NB4 (cell line): ENCODE measurements at regions not wholly inside any gene's neighbourhood (a gene's known extent, or its start where the extent isn't known, plus 50 kb on each side); places are given as distances from the start of the nearest gene placed in this dataset.

Experiments
- MAX ChIP-seq: IDR thresholded peaks from 2 replicates; pipeline ENCODE4 v1.6.1; 2011; ENCODE audit warnings: low read depth, low read length
- POLR2A ChIP-seq: IDR thresholded peaks from 2 replicates; pipeline ENCODE4 v1.6.1; 2011; ENCODE audit warnings: mild to moderate bottlenecking; ENCODE audit not compliant: insufficient read length; ENCODE audit errors: extremely low read depth
- TF ChIP-seq, protein P1 (sequence below): IDR thresholded peaks from one replicate; pipeline ENCODE4 v1.5.1; 2012; ENCODE audit warnings: low read depth, low read length

- TF ChIP-seq MAX (no peak), POLR2A (no peak)
- TF ChIP-seq, protein P1, sequence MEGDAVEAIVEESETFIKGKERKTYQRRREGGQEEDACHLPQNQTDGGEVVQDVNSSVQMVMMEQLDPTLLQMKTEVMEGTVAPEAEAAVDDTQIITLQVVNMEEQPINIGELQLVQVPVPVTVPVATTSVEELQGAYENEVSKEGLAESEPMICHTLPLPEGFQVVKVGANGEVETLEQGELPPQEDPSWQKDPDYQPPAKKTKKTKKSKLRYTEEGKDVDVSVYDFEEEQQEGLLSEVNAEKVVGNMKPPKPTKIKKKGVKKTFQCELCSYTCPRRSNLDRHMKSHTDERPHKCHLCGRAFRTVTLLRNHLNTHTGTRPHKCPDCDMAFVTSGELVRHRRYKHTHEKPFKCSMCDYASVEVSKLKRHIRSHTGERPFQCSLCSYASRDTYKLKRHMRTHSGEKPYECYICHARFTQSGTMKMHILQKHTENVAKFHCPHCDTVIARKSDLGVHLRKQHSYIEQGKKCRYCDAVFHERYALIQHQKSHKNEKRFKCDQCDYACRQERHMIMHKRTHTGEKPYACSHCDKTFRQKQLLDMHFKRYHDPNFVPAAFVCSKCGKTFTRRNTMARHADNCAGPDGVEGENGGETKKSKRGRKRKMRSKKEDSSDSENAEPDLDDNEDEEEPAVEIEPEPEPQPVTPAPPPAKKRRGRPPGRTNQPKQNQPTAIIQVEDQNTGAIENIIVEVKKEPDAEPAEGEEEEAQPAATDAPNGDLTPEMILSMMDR, result no peak
These were observed 483.2 kb upstream of the NRSN1 start for GRCh38 chr6:23642849-23643248.
